ENCODE measurements at regions not wholly inside any gene's neighbourhood (a gene's known extent, or its start where the extent isn't known, plus 50 kb on each side); places are given as distances from the start of the nearest gene placed in this dataset.
"Not testable (repeated sequence)": the region's sequence is repeated elsewhere in the genome, so short reads cannot be mapped to it uniquely, and the experiment has no call there.

DNA sequence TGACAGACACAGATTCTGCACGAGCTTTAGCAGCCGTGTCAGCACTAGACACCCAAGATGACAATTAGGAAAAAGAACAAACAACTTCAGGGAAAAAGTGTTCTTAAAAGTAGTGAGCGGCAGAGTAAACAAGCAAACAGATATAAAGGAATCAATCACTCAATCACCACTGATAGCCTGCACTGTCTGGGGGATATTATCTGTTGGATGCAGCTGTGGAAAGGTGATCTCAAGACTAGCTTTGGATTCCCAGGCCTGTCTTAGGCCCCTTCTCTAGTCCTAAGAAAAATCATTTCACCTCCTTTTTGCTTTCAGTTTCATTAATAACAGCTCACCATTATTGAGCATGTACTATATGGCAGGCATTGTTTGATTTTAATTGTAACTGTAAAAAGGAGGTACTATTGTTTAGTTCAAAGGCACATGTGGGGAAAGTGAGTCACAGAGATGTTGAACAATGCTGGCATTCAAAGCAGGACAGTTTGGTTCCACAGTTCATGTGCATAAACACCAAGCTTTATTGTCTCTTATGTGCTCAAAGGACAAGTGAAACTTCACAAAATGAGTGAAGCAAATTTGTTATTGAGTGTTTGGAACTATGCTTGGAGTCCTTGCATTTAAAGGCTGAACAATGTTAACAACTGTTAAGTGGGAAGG lies 147.3 kb upstream of the TCF4 start:
- no peak for DNase-seq (ENCODE audit: low read depth)

DNA sequence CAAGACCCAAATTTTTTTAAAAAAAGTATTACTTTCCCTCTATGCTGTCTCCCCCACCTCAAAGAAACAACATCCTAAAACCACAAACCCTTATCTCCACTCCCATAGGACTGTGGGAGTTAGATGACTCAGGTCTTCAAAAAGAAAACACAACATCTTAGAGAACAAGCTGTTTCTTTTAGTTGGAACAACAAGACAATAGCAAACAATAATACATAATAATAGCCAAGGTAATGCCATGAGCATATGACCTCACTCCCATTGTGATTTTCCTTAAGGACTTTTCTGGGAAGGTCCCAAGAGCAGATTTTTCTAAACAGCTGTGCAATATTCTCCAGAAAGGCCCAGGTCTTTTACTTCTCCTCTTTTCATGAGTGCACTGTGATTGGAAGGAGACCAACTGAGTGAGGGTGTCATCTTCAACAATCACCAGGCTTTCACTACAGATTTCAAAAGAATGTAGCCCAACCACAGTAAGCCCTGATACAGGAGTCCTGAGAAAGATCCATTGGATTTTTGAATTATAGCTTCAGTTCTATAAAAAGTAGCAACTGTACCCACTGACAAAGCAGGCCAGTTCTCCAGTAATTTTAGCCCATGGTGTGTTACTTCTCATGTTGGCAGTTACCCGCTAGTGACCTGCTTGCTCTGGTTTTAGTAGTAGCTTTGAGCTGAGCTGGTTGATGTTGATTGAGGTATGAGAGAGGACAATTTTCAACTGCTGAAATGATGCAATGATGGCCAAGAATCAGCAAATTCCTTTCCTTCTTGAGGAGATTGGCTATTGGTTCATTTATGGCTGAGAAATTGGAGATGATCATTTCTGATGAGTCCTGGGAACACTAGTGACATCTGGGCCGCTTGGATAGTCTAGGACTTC lies 144.5 kb upstream of the TCF4 start:
- DNase-seq (ENCODE audit: low read depth), result peak; percentile 64

GRCh38 chr18:55731594-55732042 lies 143.6 kb upstream of the TCF4 start:
- DNase-seq (ENCODE audit: low read depth), result peak; percentile 6

- not testable (repeated sequence) for DNase-seq (ENCODE audit: low read depth)
Measured at GRCh38 chr18:55721006-55721405, 133.0 kb upstream of the TCF4 start.

DNA sequence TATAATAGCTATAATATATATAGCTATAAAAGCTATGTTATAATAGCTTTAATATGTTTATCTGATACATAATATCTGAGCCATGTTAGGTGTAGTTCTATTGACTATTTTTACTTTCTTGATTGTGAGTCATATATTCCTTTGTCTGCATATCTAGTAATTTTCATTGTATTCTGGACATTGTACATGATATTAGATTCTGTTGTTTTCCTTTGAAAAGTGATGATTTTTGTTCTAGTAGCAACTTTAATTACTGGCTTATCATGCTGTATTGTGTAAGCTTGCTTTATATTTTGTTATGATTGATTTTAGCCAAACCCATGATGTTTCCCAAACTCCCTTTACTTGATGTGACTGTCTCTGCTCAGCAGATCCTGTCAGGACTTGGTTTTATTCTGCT lies 125.7 kb upstream of the TCF4 start:
- no peak for DNase-seq (ENCODE audit: low read depth)

DNA sequence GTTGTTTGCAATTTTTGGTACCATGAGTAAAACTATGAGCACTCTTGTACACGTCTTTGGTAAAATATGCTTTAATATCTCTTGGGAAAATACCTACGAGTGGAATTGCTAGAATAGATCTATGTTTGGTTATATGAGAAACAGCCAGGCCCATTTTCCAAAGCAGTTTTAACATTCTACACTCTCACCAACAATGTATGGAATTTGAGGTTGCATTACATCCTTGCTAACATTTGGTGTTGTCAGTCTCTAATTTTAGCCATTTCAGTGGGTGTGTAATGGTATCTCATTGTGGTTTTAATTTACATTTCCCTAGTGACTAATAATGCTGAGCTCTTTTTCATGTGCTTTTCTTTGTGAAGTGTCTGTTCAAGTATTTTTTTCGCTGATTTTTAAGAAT lies 118.9 kb upstream of the TCF4 start:
- DNase-seq (ENCODE audit: low read depth), result peak; percentile 81

DNA sequence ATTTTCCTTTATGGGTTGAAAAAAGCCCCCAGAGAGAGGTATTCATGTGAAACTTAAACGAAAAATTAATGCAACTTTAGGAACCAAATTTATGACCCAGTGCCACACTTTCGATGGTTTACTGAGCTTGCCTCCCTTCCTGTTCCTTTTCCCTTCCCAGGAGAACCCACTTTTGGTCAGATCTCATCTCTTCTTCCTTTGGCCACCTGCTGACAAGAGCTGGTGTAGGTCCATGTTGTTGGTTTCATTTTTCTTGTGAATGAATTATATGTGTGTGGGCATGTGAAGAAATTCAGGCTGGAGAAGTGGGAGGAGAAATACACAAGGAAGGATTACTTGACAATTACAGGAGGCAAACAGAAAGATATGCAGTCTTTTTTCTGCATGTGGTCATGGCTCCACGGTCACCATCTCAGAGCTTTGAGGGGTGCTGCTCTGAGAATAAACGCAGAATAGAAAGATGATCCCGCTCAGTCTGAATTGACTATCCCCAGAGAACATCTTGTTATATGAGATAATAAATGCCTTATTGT lies 111.3 kb upstream of the TCF4 start:
- peak; percentile 6 for DNase-seq (ENCODE audit: low read depth)

GRCh38 chr18:55696811-55697210 lies 108.8 kb upstream of the TCF4 start:
- no peak for DNase-seq (ENCODE audit: low read depth)

GRCh38 chr18:55695091-55695490 lies 107.1 kb upstream of the TCF4 start:
- no peak for DNase-seq (ENCODE audit: low read depth)

- peak; percentile 38 for DNase-seq (ENCODE audit: low read depth)
Measured at GRCh38 chr18:55694291-55694690, 106.3 kb upstream of the TCF4 start.

DNA sequence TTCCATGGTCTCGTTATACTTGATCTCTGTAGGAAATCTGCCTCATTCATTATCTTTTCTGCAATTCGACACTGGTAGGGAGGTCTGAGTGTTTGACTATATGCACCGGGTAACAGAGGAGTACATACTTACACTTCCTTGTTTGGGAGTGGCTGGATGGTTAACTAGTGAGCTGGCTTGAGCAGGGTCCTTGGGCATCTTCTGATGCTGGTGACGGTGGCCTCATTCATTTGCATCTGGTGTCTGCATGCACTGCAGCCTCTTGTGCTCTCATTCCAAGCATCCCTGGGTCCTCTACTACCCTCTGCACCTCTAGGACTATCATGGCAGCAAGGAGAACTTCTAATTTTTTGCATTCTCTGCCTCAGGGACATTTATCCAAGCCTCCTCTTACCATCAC lies 100.0 kb upstream of the TCF4 start:
- DNase-seq (ENCODE audit: low read depth), result no peak

DNA sequence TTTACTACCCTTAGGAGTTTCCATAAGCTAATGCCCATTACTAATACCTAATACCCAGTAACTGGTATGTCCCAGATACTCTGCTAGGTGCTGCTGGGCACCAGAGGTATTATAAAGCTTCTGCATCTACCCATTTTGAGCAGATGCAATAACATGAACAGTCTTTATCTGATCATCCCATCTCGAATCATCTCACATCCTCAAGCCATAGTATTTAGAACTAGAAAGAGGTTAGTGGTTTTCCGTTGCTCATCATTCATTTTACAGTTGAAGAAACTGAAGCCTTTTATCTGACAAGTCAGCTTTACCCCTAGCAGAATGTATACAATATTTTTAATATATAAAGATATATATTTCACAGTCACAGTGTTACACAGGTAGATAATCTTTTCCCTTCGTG lies 99.1 kb upstream of the TCF4 start:
- no peak for DNase-seq (ENCODE audit: low read depth)

- no peak for DNase-seq (ENCODE audit: low read depth)
Measured at GRCh38 chr18:55685638-55686037, 97.6 kb upstream of the TCF4 start.

- no peak for DNase-seq (ENCODE audit: low read depth)
Measured at GRCh38 chr18:55672574-55673361, 84.8 kb upstream of the TCF4 start.

DNA sequence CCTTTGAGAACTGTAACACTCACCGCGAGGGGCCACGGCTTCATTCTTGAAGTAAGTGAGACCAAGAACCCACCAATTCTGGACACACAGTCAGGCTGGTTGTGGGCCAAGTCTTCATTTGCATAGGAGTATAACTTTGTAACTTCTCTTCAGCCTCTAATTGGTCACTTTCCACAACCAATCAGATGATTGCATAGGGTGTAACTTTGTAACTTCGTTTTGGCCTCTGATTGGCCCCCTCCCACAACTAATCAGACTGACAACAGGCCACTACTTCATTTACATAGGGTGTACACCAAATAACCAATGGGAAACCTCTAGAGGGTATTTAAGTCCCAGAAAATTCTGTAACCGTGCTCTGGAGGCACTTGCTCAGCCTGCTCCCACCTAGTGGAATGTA lies 77.5 kb upstream of the TCF4 start:
- no peak for DNase-seq (ENCODE audit: low read depth)

- DNase-seq (ENCODE audit: low read depth), result not testable (repeated sequence)
Measured at GRCh38 chr18:55664758-55665400, 76.9 kb upstream of the TCF4 start.

DNA sequence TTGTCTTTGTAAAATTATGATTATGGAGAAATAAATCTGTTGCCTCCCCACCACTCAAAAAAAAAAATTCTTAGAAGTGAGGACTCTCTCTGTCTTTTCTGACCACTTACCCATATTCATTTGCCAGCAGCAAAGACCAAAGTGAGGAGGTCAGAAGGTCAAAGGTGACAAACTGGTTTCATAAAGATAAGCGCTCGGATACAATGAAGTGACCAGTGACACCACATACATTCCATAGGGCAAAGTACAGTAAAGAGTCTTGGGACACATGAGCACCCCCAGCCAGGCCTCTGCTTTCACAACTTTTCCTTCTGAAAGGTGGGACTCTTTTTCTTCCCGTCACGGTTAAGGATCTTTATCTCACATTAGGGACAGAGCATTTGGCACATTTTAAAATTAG lies 75.9 kb upstream of the TCF4 start:
- DNase-seq (ENCODE audit: low read depth), result no peak

GRCh38 chr18:55658598-55658997 lies 70.6 kb upstream of the TCF4 start:
- DNase-seq (ENCODE audit: low read depth), result no peak

GRCh38 chr18:55657572-55658331 lies 69.8 kb upstream of the TCF4 start:
- no peak for DNase-seq (ENCODE audit: low read depth)

DNA sequence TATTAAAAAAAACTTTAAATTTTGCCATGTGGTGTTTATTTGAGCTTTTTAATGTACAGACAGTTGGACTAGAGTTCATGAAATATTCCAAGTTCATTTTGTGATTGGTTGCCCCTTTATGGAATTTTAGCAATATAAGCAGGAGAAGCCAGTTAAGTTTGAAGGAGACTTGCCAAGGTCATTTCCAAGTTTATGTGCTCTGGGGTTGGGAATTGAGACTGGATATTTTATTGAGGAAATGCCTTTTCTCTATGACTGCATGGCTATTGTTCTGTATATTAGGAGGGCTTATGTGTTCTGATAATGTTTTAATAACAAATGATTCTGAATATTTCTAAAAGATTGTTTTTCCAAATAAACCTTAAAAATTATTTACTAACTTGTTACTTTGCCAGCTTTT lies 67.0 kb upstream of the TCF4 start:
- DNase-seq (ENCODE audit: low read depth), result no peak

DNA sequence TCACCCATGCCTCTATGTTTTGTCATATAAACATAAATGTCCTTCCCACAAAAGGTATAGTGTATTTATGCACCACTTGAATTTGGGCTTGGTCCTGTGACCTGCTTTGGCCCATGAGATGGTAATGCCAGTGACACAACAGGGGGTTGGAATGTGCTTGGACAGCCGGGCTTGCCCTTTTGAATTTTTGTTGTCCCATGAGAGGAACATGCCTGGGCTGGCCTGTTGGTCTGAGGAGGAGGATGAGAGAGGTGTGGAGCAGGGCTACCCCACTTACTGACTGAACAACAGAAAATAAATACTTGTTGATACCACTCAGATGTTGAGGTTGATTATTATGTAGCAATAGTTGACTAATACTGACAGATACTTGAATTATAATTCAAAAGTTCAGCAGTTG lies 63.2 kb upstream of the TCF4 start:
- DNase-seq (ENCODE audit: low read depth), result no peak

All from iris pigment epithelial cell (primary cell).